ENCODE measurements at regions not wholly inside any gene's neighbourhood (a gene's known extent, or its start where the extent isn't known, plus 50 kb on each side); places are given as distances from the start of the nearest gene placed in this dataset.

GRCh38 chr2:66191311-66191710, 243.6 kb upstream of the MEIS1 start:
- TF ChIP-seq CTCF (IDR thresholded peaks at IDR 0.05; ENCODE audit: insufficient read depth, low read length, poor library complexity, severe bottlenecking) = no peak
- no peak for TF ChIP-seq EZH2phosphoT487 (conservative IDR thresholded peaks at IDR 0.05; ENCODE audit: low read length)
